Muscle of arm (tissue), 1 donor: ENCODE measurements at regions not wholly inside any gene's neighbourhood (a gene's known extent, or its start where the extent isn't known, plus 50 kb on each side); places are given as distances from the start of the nearest gene placed in this dataset.

ENCODE experiments used
- DNase-seq: peaks from one replicate; pipeline ENCODE4 v3.0.0-alpha.2; 2013

GRCh38 chr14:40523123-40523522 is 1083.6 kb upstream of the LRFN5 start:
- no peak for DNase-seq

- DNase-seq: no peak
Measured at GRCh38 chr14:40494483-40494882, 1062.2 kb upstream of the FBXO33 start.

GRCh38 chr14:40487824-40488223 is 1055.6 kb upstream of the FBXO33 start:
- no peak for DNase-seq

GRCh38 chr14:40485688-40486087 is 1053.5 kb upstream of the FBXO33 start:
- DNase-seq: no peak

- DNase-seq: no peak
Measured at GRCh38 chr14:40476005-40476404, 1043.8 kb upstream of the FBXO33 start.

- no peak for DNase-seq
Measured at GRCh38 chr14:40467969-40468368, 1035.7 kb upstream of the FBXO33 start.

GRCh38 chr14:40464531-40464930 is 1032.3 kb upstream of the FBXO33 start:
- no peak for DNase-seq

- DNase-seq: no peak
Measured at GRCh38 chr14:40463886-40464285, 1031.7 kb upstream of the FBXO33 start.

- DNase-seq: no peak
Measured at GRCh38 chr14:40452674-40453073, 1020.4 kb upstream of the FBXO33 start.

- no peak for DNase-seq
Measured at GRCh38 chr14:40447017-40447416, 1014.8 kb upstream of the FBXO33 start.

GRCh38 chr14:40445020-40445419 is 1012.8 kb upstream of the FBXO33 start:
- no peak for DNase-seq

- DNase-seq: no peak
Measured at GRCh38 chr14:40436551-40436950, 1004.3 kb upstream of the FBXO33 start.

GRCh38 chr14:40417777-40418401 is 985.7 kb upstream of the FBXO33 start:
- no peak for DNase-seq

- no peak for DNase-seq
Measured at GRCh38 chr14:40416565-40416964, 984.3 kb upstream of the FBXO33 start.

- no peak for DNase-seq
Measured at GRCh38 chr14:40414386-40414785, 982.2 kb upstream of the FBXO33 start.

- DNase-seq: no peak
Measured at GRCh38 chr14:40413136-40413535, 980.9 kb upstream of the FBXO33 start.

- DNase-seq: no peak
Measured at GRCh38 chr14:40410708-40411107, 978.5 kb upstream of the FBXO33 start.

GRCh38 chr14:40402957-40403356 is 970.7 kb upstream of the FBXO33 start:
- DNase-seq: no peak

GRCh38 chr14:40398981-40399380 is 966.7 kb upstream of the FBXO33 start:
- DNase-seq: no peak

- no peak for DNase-seq
Measured at GRCh38 chr14:40394634-40395340, 962.6 kb upstream of the FBXO33 start.

GRCh38 chr14:40393143-40393542 is 960.9 kb upstream of the FBXO33 start:
- DNase-seq: no peak

GRCh38 chr14:40386433-40386832 is 954.2 kb upstream of the FBXO33 start:
- DNase-seq: no peak

GRCh38 chr14:40374221-40374620 is 942.0 kb upstream of the FBXO33 start:
- no peak for DNase-seq

- DNase-seq: no peak
Measured at GRCh38 chr14:40371011-40371410, 938.8 kb upstream of the FBXO33 start.
